Globus pallidus (tissue), 1 donor: ENCODE measurements at regions not wholly inside any gene's neighbourhood (a gene's known extent, or its start where the extent isn't known, plus 50 kb on each side); places are given as distances from the start of the nearest gene placed in this dataset.

ENCODE experiments used
- DNase-seq: peaks from one replicate; pipeline ENCODE4 v3.0.0-alpha.2; 2015; ENCODE audit warnings: low spot score

DNA sequence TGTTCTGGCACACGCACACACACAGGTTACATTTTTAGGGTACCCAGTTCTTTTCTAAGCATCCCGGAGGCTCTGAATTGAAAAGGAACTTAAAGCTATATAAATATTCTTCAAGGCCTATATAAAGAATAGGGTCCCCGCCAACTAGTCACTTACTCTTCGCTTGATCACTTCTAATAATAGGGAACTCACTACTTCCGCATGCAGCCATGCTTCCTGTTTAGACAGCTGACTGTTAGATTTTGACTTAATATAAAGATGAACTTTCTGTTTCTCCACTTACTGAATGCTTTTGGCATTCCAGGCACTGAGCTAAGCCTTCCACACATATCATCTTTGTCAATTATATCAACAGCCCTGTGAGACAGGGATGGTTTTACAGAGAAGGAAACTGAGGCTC is 259.6 kb downstream of the TSHZ3 start:
- DNase-seq = peak; percentile 22

DNA sequence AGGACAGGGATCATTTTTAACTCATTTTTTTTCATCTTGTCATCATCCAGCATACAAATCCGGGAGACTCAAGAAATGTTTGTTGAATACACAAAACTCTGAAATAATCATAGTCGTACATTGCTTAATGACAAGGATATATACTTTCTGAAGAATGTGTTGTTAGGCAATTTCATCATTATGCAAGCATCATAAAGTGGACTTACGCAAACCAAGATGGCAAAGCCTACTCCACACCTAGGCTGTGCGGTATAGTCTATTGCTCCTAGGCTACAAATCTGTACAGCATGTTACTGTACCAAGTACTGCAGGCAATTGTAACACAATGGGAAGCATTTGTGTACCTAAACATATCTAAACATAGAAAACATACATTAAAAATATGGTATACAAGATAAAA is 264.1 kb downstream of the TSHZ3 start:
- DNase-seq = no peak

DNA sequence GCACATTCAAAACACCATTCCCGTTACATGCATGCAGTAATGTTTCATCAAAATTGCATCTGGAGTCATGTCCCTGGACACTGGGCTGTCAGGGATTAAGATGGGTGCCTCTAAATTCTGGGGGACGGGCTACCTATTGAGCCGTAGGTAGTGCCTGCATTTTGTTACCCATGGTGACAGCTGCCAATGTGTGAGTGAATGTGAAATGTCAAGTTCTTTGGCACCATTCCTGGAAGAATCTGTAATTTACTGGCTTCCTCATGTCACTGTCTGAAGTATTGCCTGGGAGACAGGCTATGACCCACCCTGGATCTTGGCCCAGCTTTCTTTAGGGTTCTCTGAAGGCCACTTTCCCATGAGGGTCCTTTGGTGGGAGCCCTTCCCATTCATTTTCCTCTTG is 266.1 kb downstream of the TSHZ3 start:
- DNase-seq = no peak

DNA sequence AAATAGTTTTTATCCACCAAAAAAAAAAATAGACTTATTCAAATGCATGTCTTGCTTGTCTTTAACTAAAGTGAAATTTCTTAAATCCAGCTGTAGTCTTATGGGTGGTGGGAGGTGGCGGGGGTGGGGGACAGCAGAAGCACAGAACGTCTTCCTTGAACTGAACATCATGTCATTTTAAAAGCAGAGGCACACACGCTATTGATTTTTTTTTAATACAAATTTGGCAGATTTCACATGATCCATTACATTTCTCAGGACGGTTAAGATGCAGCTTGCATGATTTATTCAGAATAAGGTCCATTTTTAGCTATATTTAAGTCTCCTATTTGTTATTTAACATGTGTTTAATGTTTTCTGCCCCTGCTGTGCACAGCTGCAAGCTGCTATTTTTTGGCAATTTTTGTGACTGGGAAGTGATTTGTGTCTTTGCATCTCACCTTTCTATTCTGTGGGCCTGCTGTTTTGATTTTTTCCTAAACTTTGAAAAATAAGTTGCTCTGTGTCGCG is 274.0 kb downstream of the TSHZ3 start:
- no peak for DNase-seq

DNA sequence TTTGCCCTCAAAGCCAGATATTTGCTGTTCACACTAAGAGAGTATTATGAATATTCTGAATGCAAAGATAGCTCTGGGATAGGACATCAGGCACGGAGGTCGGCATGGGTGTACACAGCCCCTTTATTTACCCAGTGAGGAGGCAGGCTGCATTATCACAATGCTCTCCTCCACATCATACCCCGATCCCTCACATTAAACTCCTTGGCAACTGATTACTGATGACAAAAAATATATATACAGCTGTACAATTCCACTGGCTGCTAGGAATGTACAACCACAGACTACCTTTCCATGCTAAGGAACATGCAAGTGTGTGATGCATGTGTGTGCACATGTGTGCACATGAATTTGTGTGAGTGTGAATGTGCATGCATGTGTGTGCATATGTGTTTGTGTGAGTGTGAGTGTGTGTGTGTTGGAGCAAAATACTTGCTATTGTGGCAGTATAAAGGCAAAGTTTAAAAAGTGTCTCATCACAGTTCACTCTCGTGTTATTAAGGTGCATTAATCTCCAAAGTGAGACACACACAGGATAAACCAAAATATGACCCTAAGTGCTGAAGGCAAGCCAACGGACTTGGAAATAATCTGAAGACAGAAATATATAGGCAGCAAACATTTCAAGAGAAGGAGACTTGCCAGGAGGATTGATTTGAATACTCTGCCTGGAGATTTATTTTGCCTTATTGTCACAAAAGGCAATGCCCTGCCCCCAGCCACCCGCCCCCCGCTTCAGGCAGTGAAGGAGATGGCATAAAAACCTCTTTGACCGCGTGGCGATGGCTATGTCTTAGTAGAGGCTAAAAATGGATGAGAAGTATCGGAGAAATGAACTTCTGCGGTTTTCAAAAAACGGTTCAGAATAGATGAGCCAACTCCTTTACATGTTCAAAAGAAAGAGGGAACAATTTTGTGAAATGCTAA is 274.8 kb downstream of the TSHZ3 start:
- no peak for DNase-seq

DNA sequence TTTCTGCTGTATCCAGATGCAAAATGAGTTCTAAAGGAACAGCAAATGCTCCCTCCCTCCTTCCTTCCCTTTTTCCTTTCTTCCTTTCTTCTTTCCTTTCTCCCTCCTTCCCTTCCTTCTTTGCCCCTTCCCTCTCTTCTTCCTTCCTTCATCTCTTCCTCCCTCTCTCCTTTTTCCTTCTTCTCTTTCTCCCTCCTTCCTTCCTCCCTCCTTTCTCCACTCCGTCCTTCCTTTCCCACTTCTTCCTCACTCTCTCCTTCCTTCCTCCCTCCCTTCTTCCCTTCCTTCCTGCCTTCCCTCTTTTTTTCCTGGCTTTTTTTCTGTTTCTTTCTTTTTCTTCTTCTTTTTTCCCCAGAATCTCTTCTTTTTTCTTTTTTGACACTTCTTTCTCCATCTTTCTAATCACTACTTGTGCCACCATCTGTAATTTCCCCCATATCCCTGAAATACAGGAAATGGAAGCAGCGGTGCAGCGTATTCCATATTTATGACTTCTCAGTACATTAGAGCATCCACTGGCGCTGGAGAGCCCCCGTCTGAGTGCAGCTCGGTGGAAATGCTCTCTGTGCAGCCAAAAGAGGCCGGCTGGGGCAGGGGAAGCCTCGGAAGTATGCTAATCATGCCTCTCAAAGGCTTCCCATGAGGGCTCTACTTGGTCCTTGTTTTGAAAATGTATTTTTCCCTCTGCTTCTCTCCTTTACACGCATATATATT is 275.6 kb downstream of the TSHZ3 start:
- DNase-seq = no peak

DNA sequence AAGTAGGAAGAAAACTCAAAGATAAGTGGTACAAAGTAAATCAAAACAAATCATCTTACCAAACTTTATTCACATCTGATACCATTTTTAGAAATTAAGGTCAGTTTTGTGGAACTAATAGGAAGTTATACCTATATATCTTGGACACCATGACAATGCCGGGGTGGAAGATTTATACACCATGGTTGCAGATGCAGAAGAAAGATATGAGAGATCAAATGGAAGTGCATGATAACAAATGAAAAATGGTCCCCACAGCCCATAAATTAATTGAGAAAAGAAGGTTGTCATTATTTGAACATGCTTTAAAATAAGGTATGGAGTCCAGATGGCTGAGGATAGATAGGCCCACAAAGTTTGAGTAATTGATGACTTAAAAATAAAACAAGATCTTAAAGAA is 276.8 kb downstream of the TSHZ3 start:
- DNase-seq = no peak

DNA sequence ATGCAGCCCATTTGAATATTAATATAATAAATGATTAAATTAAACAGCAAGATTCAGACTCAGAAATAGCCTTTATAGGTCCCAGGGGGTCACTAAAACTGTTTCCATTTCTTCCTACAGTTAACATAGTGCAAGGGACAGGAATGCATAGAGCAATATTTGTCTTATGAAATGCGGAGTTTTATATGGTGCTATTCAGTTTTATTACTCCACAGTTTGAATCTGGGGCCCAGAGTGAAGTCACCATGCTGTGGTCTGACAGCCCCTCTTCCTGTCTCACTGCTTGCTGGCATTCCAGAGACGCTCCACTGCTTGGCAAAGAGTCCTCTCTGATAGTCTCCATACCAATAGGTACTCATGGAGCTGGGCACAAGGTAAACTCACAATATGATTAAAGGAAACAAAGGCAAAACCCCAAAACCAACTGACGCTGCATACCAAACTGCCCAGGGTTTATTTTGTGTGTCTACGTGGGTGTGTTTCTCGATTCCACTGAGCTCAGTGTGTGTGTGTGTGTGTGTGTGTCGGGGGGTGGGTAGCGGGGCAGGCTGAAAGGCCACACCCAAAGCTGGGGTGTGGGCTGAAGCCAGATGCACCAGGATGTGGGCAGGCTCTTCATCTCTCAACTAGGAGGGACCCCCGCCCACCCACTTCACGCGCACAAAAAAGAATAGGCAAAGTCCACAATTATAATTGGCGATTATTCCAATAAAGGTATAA is 277.9 kb downstream of the TSHZ3 start:
- no peak for DNase-seq

DNA sequence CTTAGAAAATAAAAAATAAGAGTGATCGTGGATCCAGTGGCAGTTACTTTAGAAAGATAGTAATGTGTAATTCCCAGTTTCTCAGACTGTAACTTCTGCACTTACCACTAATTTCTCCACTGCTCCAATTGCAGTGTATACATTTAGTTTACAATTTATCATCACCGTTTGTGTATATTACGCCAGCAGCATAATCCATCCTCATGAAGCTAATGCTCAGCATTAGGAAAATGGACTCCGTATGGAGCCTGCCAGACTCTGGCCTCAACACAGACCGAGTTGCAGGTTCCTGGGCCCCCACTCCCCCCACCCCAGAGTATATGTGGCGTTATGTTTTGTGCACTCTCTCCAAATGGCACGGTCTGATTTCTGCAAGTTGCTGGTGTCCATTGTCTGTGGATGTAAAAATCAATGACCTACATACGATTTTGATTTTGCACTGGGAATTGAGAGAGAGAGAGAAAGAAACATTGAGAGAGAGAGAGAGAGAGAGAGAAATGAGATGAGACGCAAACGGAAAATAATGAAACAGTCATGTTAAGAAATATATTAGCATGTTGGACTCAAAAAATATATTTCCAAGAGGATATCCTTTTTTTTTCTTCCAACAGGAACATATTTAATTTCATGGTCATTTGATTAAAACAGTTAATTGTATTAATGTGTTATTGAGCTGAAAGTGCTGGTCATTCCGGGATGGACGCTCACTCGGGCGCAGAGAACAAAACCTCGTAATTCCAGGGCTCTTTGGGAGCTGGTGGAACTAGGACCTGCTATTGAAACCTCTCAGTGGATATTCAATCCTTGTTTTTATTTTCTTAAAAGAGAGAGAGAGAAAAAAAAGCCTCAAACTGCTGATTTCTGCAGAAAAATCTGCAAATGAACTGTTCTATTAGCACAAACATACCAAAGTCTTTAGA is 278.8 kb downstream of the TSHZ3 start:
- no peak for DNase-seq

DNA sequence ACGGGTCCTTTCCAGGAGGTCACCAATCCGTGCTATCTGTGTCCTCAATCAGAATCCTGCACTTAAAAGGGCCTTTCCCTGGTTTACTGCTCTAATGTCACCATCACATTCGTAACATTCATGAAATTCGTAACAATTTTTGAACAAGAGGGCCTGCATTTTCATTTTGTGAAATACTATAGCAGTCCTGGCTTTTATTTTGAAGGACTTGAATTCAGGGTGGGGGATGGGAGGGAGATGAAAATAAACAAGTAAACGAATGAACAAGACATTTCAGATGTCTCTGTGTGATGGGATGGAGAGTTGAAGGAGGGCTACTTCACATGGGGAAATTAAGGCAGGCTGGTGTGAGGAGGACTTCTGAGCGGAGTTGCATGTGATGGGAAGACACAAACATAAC is 281.0 kb downstream of the TSHZ3 start:
- no peak for DNase-seq

DNA sequence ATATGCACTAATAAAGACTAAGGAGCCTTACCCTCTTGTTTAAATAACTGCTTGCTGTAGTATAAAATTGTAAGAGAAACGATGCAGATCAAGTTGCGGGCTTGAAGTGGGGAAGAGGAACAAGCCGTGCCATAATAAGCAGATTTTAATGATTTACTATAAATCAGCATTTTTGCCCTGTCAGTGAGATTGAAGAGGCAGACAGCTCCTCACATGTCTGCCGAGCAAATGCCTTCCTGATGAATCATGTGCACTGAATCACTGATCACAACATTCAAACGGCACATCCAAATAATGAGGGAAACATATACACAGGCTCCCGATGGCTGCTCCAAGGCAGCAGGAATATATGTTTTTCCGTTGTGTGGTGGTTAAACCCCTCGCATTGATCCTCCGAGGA is 282.9 kb downstream of the TSHZ3 start:
- no peak for DNase-seq

DNA sequence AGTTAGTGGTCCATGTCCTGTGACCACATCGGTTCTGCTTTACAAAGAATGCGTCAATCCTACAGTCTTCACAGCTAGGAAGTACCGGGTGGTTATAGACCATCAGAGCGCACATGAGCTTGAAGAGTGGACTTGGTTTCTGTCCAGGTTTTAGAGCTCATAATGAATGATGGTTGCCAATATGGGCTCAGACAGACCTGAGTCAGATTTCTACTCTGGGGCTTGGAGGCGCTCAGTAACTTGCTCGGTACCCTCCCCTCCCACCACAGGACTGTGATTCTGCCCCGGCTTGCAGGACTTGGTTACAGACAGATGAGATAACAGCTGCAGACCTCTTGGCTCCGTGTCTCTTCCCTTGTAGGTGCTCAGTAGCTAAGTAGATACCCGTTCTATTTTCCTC is 284.7 kb downstream of the TSHZ3 start:
- DNase-seq = no peak

DNA sequence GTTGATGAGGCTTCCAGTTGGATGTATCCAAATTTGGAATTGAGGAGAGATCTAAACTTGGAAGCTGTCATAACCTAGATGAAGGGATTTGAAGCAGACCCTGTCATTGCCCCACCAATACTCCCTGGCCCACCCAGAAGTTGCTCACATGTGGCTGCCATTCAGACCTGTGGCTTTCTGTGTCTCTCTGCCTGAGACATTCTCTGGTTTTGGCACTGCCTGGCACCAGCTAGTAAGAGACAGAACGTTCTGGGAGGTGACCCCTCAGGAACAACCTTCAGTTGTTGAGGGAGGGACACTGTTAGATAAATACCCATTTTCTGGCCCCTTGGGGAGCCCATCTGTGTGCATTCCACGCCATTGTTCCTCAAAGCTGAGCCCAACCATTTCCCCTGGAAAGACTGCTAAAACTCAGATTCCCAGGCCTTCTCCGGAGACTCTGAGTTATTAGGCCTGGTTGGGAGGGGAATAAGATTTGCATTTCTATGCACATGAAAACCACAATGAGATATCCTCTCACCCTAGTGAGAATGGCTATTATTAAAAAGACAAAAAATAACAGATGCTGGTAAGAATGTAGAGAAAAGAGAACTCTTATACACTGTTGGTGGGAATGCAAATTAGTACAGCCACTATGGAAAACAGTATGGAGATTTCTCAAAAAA is 290.4 kb downstream of the TSHZ3 start:
- no peak for DNase-seq

DNA sequence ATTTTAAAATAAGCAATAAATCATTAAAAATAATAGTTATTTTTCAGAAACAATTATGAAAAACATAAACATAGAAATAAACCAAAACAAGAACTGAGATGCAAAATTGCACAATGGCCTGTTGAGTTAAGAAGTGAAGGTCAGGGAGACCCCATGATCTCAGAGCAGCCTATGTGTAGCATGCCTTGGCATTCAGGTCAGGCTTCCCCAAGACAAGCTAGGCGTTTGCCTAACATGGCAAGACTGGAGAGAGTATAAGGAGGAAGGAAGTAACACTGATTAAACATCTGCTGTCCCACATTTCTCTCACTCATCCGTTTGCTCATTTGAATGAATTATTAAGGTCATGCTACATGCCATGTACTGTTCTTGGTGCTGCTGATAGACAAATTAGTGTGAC is 291.8 kb downstream of the TSHZ3 start:
- DNase-seq = no peak

DNA sequence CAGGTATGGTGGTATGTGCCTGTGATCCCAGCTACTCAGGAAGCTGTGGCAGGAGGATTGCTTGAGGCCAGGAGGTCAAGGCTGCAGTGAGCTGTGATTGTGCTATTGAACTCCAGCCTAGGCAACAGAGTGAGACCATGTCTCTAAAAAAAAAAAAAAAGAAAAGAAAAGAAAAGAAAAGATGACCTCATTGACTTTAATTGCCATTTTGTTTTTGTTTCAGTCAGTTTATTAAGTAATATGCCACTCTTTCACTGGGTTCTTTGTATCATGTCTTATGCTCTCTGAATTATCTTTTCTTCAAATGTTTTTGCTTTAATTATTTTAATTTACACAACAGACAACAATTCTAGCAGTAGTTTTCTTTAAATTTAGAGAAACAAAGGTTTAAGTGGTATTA is 293.8 kb downstream of the TSHZ3 start:
- no peak for DNase-seq

DNA sequence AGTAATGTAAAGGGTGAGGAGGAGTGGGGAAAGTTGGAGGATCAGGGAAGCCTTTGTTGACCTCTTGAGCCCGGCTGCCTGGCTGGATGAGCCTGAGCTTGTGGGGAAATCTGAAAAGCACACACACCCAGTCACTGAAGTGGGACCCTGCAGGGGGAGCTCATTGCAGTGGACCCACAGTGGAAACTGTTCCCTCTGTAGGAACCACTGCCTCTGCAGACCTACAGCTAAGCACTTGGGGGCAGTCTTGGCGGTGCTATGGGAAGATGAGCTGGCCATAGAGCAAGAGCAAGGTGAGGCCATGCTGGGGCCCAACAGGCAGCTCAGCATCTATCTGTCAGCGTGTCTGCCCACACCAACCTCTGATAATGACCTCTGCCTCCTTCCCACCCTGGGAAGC is 294.8 kb downstream of the TSHZ3 start:
- no peak for DNase-seq

DNA sequence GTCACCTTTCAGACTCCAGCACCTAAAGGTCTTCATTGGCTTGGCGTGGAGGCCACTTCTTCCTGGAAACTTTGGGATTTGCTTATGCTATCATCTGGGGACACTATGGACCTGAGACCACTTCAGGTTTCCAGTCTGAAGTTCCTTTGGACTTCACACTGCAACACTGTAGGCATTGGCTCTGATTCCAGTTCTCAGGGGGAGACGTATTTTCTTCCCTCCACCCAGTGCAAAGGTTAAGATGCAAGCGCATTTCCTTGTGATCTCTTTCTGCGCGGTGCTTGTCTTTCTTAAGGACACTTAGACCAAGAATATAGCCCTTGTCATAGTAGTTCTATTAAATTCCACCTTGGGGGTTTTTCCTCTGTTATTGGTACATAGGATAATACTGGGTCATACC is 299.8 kb downstream of the TSHZ3 start:
- no peak for DNase-seq

DNA sequence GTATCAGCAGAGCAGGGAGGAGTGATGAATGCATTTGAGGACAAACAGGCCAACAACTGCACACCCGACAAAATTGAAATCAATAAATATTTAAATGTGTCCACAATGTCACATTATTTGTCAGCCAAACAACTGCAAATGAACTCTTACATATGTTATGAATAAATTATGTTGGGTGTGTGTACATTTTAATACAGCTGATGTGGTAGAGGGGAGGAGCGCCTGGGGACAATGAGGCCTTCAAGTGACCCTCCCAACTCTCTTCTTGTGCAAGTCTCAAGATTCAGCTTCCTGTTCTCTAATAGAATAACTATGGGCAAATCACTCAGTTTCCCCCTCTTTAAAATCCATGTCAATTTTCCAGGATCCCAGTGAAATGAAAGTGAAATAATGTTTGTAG is 303.2 kb downstream of the TSHZ3 start:
- DNase-seq = no peak

DNA sequence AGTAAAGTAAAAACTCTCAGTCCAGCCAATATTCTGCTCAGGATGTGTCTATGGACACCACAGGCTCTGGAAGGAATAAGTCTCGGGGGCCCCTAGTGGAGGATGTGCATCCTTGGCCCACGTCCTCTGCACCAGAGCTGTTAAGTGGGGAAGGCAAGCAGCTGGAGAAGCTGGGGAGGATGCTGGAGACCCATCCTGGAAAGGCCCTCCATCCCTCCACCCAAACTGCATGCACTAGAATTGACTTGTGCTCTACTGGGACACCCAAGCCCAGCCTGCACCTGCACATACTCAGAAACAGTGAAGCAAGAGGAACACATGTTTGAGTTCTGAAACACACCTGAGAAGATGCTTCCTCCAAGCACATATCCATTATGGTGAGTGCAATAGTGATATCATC is 307.8 kb downstream of the TSHZ3 start:
- no peak for DNase-seq

DNA sequence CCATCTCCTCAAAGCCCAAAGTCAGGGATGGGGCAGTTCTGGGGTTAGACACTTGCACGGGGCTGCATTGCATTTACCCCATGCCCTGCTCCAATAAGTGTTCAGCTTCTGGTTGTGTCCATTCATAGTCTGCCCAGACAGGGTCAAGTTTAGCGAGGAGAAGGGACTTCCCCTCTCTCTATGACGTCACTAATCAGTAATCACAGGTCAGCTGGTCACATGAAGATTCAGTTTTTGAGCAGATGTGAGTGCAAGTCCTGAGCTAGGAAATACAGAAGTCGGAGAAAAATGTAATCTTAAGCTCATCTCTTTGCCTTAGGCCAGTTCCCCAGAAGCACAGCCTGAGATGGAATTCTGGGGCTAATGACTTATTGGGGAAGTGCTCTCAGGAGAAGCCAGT is 310.1 kb downstream of the TSHZ3 start:
- DNase-seq = no peak
